Upper lobe of left lung (tissue), 4 donors: ENCODE measurements at regions not wholly inside any gene's neighbourhood (a gene's known extent, or its start where the extent isn't known, plus 50 kb on each side); places are given as distances from the start of the nearest gene placed in this dataset.

Source experiments
- EP300 ChIP-seq, 4 donors: sonication (generic); formaldehyde crosslinking; IDR thresholded peaks; one replicate each; pipeline ENCODE4 v1.5.1; 2017; ENCODE audit warnings: antibody characterized with exemption in 4 of 4, control low read depth in 2 of 4
- POLR2AphosphoS5 ChIP-seq, 2 donors: sonication (generic); formaldehyde crosslinking; IDR thresholded peaks; one replicate each; pipeline ENCODE4 v1.5.1; 2017; ENCODE audit warnings: antibody characterized with exemption in 2 of 2
- TF ChIP-seq, protein P1 (sequence below), 6 experiments: fragments of 450-650 bp in 4 of 6; fragments of 200-600 bp in 2 of 6; sonication (generic) in 2 of 6; IDR thresholded peaks; one replicate each; pipeline ENCODE4 v1.5.1; 2016 to 2019; ENCODE audit warnings: antibody characterized with exemption in 6 of 6

DNA sequence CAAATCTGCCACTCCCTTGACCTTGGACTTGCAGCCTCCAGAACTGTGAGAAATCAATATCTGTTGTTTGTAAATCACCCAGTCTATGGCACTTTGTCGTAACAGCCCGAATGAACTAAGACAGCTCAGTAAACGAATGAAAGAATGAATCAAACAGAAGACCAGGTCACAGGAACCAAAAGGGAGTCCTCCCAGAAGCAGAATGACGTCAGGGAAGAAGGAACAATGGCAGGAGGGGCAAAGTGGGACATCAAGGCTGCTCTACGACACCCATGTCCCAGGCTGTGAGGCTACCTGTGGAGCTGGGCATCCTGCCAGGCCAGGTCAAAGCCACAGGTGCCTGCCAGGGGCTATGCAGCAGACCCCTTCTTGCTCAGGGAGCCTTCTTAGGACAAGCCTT lies 267.2 kb upstream of the PFKP start:
- TF ChIP-seq, protein P1, sequence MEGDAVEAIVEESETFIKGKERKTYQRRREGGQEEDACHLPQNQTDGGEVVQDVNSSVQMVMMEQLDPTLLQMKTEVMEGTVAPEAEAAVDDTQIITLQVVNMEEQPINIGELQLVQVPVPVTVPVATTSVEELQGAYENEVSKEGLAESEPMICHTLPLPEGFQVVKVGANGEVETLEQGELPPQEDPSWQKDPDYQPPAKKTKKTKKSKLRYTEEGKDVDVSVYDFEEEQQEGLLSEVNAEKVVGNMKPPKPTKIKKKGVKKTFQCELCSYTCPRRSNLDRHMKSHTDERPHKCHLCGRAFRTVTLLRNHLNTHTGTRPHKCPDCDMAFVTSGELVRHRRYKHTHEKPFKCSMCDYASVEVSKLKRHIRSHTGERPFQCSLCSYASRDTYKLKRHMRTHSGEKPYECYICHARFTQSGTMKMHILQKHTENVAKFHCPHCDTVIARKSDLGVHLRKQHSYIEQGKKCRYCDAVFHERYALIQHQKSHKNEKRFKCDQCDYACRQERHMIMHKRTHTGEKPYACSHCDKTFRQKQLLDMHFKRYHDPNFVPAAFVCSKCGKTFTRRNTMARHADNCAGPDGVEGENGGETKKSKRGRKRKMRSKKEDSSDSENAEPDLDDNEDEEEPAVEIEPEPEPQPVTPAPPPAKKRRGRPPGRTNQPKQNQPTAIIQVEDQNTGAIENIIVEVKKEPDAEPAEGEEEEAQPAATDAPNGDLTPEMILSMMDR (IDR thresholded peaks at IDR 0.05): no peak
- no peak for TF ChIP-seq POLR2AphosphoS5 (IDR thresholded peaks at IDR 0.05)
- no peak for TF ChIP-seq EP300 (IDR thresholded peaks at IDR 0.05)
